Neuron (in vitro differentiated cells): ENCODE measurements at regions not wholly inside any gene's neighbourhood (a gene's known extent, or its start where the extent isn't known, plus 50 kb on each side); places are given as distances from the start of the nearest gene placed in this dataset.

Experiments used
- H2AFZ ChIP-seq: one replicate; pipeline ENCODE4 v1.6.1; 2013; ENCODE audit warnings: low read depth, mild to moderate bottlenecking, inconsistent platforms, low read length, moderate library complexity
- H3K27me3 ChIP-seq: one replicate; pipeline ENCODE4 v1.6.1; 2013; ENCODE audit warnings: low read length; ENCODE audit not compliant: insufficient read depth
- H3K36me3 ChIP-seq: one replicate; pipeline ENCODE4 v1.6.1; 2013; ENCODE audit warnings: low read length; ENCODE audit not compliant: insufficient read depth
- H3K4me1 ChIP-seq: one replicate; pipeline ENCODE4 v1.6.1; 2013; ENCODE audit warnings: low read length; ENCODE audit not compliant: insufficient read depth
- H3K4me3 ChIP-seq: 2 replicates; pipeline ENCODE4 v1.5.1; 2013; ENCODE audit warnings: mild to moderate bottlenecking, low read length, moderate library complexity
- H3K9me3 ChIP-seq: one replicate; pipeline ENCODE4 v1.6.1; 2013; ENCODE audit warnings: low read length

- Histone ChIP-seq H3K27me3 (no peaks in the 10 kb centered on the region), H3K4me1 (no peaks in the 10 kb centered on the region), H3K9me3 (no peaks in the 10 kb centered on the region), H3K4me3 (no peak overlapping the region), H2AFZ (no peak overlapping the region), H3K36me3 (no peaks in the 10 kb centered on the region)
Observed at GRCh38 chr15:70557521-70558258, 205.7 kb downstream of the UACA start.

GRCh38 chr15:70556779-70557178 is 206.6 kb downstream of the UACA start:
- Histone ChIP-seq H2AFZ (no peak overlapping the region), H3K36me3 (no peaks in the 10 kb centered on the region), H3K27me3 (no peaks in the 10 kb centered on the region), H3K9me3 (no peaks in the 10 kb centered on the region), H3K4me3 (no peak overlapping the region), H3K4me1 (no peaks in the 10 kb centered on the region)

- Histone ChIP-seq H3K36me3 (no peaks in the 10 kb centered on the region), H3K9me3 (no peaks in the 10 kb centered on the region), H2AFZ (no peak overlapping the region), H3K4me1 (no peaks in the 10 kb centered on the region), H3K4me3 (no peak overlapping the region), H3K27me3 (no peaks in the 10 kb centered on the region)
Observed at GRCh38 chr15:70556151-70556741, 207.1 kb downstream of the UACA start.

- no peak overlapping the region for H3K4me3 ChIP-seq
- no peaks in the 10 kb centered on the region for H3K9me3 ChIP-seq
- H3K36me3 ChIP-seq: no peaks in the 10 kb centered on the region
- H3K4me1 ChIP-seq: no peaks in the 10 kb centered on the region
- no peaks in the 10 kb centered on the region for H3K27me3 ChIP-seq
- no peak overlapping the region for H2AFZ ChIP-seq
Observed at GRCh38 chr15:70555713-70556112, 207.6 kb downstream of the UACA start.

GRCh38 chr15:70547846-70548487 is 215.4 kb downstream of the UACA start:
- no peaks in the 10 kb centered on the region for H3K4me1 ChIP-seq
- H3K36me3 ChIP-seq: no peaks in the 10 kb centered on the region
- no peaks in the 10 kb centered on the region for H3K27me3 ChIP-seq
- H2AFZ ChIP-seq: no peak overlapping the region
- H3K9me3 ChIP-seq: no peaks in the 10 kb centered on the region
- no peak overlapping the region for H3K4me3 ChIP-seq

- no peaks in the 10 kb centered on the region for H3K36me3 ChIP-seq
- H2AFZ ChIP-seq: no peak overlapping the region
- H3K27me3 ChIP-seq: no peaks in the 10 kb centered on the region
- H3K9me3 ChIP-seq: no peaks in the 10 kb centered on the region
- H3K4me3 ChIP-seq: no peak overlapping the region
- no peaks in the 10 kb centered on the region for H3K4me1 ChIP-seq
Observed at GRCh38 chr15:70545526-70545925, 217.8 kb downstream of the UACA start.

- no peak overlapping the region for H2AFZ ChIP-seq
- no peaks in the 10 kb centered on the region for H3K9me3 ChIP-seq
- H3K4me1 ChIP-seq: no peaks in the 10 kb centered on the region
- no peaks in the 10 kb centered on the region for H3K36me3 ChIP-seq
- H3K27me3 ChIP-seq: no peaks in the 10 kb centered on the region
- no peak overlapping the region for H3K4me3 ChIP-seq
Observed at GRCh38 chr15:70541511-70541910, 221.8 kb downstream of the UACA start.

GRCh38 chr15:70539912-70540530 is 223.3 kb downstream of the UACA start:
- Histone ChIP-seq H3K27me3 (no peaks in the 10 kb centered on the region), H3K4me3 (no peak overlapping the region), H3K4me1 (peaks cover 8% of the 10 kb centered on the region), H2AFZ (no peak overlapping the region), H3K36me3 (no peaks in the 10 kb centered on the region), H3K9me3 (no peaks in the 10 kb centered on the region)

- Histone ChIP-seq H3K27me3 (no peaks in the 10 kb centered on the region), H3K9me3 (no peaks in the 10 kb centered on the region), H3K36me3 (no peaks in the 10 kb centered on the region), H2AFZ (no peak overlapping the region), H3K4me3 (no peak overlapping the region), H3K4me1 (peaks cover 8% of the 10 kb centered on the region)
Observed at GRCh38 chr15:70539409-70539808, 223.9 kb downstream of the UACA start.

GRCh38 chr15:70538278-70538677 is 225.1 kb downstream of the UACA start:
- Histone ChIP-seq H3K36me3 (no peaks in the 10 kb centered on the region), H3K4me3 (no peak overlapping the region), H3K4me1 (peaks cover 8% of the 10 kb centered on the region), H2AFZ (no peak overlapping the region), H3K9me3 (no peaks in the 10 kb centered on the region), H3K27me3 (no peaks in the 10 kb centered on the region)

GRCh38 chr15:70535955-70536338 is 227.4 kb downstream of the UACA start:
- Histone ChIP-seq H3K9me3 (no peaks in the 10 kb centered on the region), H3K4me1 (peaks cover 8% of the 10 kb centered on the region), H3K4me3 (no peak overlapping the region), H3K27me3 (no peaks in the 10 kb centered on the region), H2AFZ (no peak overlapping the region), H3K36me3 (no peaks in the 10 kb centered on the region)

GRCh38 chr15:70535071-70535954 is 228.0 kb downstream of the UACA start:
- no peaks in the 10 kb centered on the region for H3K9me3 ChIP-seq
- H3K36me3 ChIP-seq: no peaks in the 10 kb centered on the region
- no peak overlapping the region for H2AFZ ChIP-seq
- H3K4me3 ChIP-seq: no peak overlapping the region
- no peaks in the 10 kb centered on the region for H3K27me3 ChIP-seq
- peaks cover 8% of the 10 kb centered on the region for H3K4me1 ChIP-seq
